OCI-LY7 (cell line): ENCODE measurements at regions not wholly inside any gene's neighbourhood (a gene's known extent, or its start where the extent isn't known, plus 50 kb on each side); places are given as distances from the start of the nearest gene placed in this dataset.
"Not testable (repeated sequence)": the region's sequence is repeated elsewhere in the genome, so short reads cannot be mapped to it uniquely, and the experiment has no call there.

ENCODE experiments used
- EZH2phosphoT487 ChIP-seq: fragments of 200-600 bp; sonication (generic); IDR thresholded peaks from 2 replicates; pipeline ENCODE4 v1.6.1; 2018; ENCODE audit warnings: low read depth, borderline replicate concordance, mild to moderate bottlenecking, mixed run types, antibody characterized with exemption, low read length, moderate library complexity, mixed read lengths
- TF ChIP-seq, protein P1 (sequence below): fragments of 200-600 bp; sonication (generic); conservative IDR thresholded peaks from 2 replicates; pipeline ENCODE4 v1.5.1; 2014; ENCODE audit warnings: mild to moderate bottlenecking, antibody characterized with exemption, low read length, moderate library complexity, mixed read lengths

DNA sequence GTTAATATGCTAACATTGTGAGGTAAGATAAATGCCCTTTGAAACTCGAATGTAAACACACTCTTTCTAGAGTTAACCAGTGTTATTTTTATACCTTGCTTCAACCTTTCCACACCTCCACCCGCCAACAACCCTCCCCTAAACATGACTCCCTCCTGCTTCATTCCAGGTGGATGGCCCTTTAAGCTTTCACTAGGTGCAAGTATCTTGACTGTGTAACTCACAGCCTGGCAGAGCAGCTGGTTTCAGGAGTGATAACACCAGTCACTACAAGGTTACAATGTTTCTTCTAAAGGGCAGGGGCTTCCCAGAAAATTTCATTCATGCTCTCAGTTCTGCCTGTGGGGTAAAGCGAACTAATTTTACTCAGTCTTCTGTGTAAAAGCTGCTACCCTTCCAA, 318.1 kb upstream of the FRG1 start:
- TF ChIP-seq, protein P1, sequence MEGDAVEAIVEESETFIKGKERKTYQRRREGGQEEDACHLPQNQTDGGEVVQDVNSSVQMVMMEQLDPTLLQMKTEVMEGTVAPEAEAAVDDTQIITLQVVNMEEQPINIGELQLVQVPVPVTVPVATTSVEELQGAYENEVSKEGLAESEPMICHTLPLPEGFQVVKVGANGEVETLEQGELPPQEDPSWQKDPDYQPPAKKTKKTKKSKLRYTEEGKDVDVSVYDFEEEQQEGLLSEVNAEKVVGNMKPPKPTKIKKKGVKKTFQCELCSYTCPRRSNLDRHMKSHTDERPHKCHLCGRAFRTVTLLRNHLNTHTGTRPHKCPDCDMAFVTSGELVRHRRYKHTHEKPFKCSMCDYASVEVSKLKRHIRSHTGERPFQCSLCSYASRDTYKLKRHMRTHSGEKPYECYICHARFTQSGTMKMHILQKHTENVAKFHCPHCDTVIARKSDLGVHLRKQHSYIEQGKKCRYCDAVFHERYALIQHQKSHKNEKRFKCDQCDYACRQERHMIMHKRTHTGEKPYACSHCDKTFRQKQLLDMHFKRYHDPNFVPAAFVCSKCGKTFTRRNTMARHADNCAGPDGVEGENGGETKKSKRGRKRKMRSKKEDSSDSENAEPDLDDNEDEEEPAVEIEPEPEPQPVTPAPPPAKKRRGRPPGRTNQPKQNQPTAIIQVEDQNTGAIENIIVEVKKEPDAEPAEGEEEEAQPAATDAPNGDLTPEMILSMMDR = not testable (repeated sequence)
- TF ChIP-seq EZH2phosphoT487 = not testable (repeated sequence)
